Testis (tissue), 2 donors: ENCODE measurements at regions not wholly inside any gene's neighbourhood (a gene's known extent, or its start where the extent isn't known, plus 50 kb on each side); places are given as distances from the start of the nearest gene placed in this dataset.

Source experiments
- POLR2A ChIP-seq: fragments of 450-650 bp; IDR thresholded peaks from one replicate; pipeline ENCODE4 v1.6.1; 2017; ENCODE audit warnings: antibody characterized with exemption, mild to moderate bottlenecking, moderate library complexity
- TF ChIP-seq, protein P1 (sequence below), 3 experiments: fragments of 450-650 bp in 2 of 3; fragments of 200-600 bp in 1 of 3; sonication (generic) in 1 of 3; IDR thresholded peaks; one replicate each; pipeline ENCODE4 v1.5.1; 2016 to 2019; ENCODE audit warnings: antibody characterized with exemption in 3 of 3, mild to moderate bottlenecking in 2 of 3, moderate library complexity in 1 of 3

DNA sequence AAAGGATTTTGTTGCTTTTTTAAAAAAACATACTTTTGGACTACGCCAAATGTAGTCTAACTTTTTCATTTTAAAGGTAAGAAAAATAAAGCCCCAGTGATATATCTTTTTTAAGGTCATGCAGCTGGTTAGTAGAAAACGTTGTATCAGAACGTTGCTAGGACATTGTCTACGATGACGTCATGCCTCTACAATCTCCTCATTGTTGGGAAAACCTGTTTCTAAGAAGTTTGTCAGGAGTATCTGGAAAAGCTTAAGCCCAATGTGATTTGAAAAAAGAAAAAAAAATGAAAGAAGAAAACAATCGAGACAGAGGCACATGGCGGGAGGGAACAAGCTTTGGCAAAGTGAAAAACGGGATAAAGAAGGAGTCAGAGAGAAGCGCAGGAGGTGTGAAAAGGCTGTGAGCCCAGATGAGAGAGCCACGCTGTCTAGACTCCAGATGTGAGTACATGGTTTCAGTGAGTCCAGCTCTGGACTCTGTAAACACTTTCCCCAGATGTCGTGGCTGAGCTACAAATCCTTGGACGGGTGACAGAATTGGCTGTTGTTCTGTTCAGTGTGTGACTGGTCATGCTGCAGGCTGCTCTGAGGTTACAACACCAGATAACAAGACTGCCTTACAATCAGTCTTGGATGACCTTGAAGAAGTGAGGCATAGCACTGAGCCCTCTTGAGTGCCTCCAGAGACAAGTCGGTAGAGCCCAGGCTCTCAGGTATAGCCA lies 656.7 kb upstream of the ID4 start:
- TF ChIP-seq, protein P1, sequence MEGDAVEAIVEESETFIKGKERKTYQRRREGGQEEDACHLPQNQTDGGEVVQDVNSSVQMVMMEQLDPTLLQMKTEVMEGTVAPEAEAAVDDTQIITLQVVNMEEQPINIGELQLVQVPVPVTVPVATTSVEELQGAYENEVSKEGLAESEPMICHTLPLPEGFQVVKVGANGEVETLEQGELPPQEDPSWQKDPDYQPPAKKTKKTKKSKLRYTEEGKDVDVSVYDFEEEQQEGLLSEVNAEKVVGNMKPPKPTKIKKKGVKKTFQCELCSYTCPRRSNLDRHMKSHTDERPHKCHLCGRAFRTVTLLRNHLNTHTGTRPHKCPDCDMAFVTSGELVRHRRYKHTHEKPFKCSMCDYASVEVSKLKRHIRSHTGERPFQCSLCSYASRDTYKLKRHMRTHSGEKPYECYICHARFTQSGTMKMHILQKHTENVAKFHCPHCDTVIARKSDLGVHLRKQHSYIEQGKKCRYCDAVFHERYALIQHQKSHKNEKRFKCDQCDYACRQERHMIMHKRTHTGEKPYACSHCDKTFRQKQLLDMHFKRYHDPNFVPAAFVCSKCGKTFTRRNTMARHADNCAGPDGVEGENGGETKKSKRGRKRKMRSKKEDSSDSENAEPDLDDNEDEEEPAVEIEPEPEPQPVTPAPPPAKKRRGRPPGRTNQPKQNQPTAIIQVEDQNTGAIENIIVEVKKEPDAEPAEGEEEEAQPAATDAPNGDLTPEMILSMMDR (IDR thresholded peaks at IDR 0.05): no peak
- no peak for TF ChIP-seq POLR2A
